ENCODE measurements at regions not wholly inside any gene's neighbourhood (a gene's known extent, or its start where the extent isn't known, plus 50 kb on each side); places are given as distances from the start of the nearest gene placed in this dataset.

GRCh38 chr3:181619897-181620296 is 91.8 kb upstream of the SOX2 start:
- Histone ChIP-seq H2AFZ (ENCODE audit: low read length) (no peak overlapping the region), H2BK15ac (ENCODE audit: low read length) (no peak overlapping the region), H3K36me3 (ENCODE audit: control insufficient read depth in 2 of 4, insufficient read depth in 4 of 4, low read length in 3 of 4) (no peaks in the 10 kb centered on the region), H4K20me1 (replicated peaks in 1 of 2; ENCODE audit: control insufficient read depth in 1 of 2, insufficient read depth in 2 of 2, low read length in 2 of 2) (no peaks in the 10 kb centered on the region), H2BK5ac (ENCODE audit: low read depth, low read length) (no peak overlapping the region), H3K23ac (ENCODE audit: insufficient read length) (no peak overlapping the region), H2BK20ac (ENCODE audit: low read length) (no peak overlapping the region), H3K56ac (replicated peaks; ENCODE audit: insufficient read length, low read depth, low read length) (no peak overlapping the region), H3K27ac (ENCODE audit: low read depth, low read length) (no peak overlapping the region), H3K18ac (ENCODE audit: extremely low read depth, low read length) (no peak overlapping the region), H3K79me1 (ENCODE audit: low read depth, low read length) (no peaks in the 10 kb centered on the region), H3K9ac (replicated peaks in 1 of 4; ENCODE audit: extremely low read depth in 1 of 4, low read depth in 3 of 4, low read length in 3 of 4) (no peak overlapping the region), H4K5ac (ENCODE audit: insufficient read length, low read depth, low read length) (no peak overlapping the region), H2BK12ac (ENCODE audit: low read depth, low read length) (no peak overlapping the region), H3K4me3 (ENCODE audit: extremely low read depth in 1 of 4, insufficient read depth in 2 of 4, low read depth in 3 of 4, low read length in 4 of 4) (no peak overlapping the region), H2AK5ac (ENCODE audit: low read depth, low read length) (no peak overlapping the region), H3K27me3 (replicated peaks in 1 of 4; ENCODE audit: control insufficient read depth in 3 of 4, extremely low read depth in 1 of 4, insufficient read depth in 3 of 4, low read length in 3 of 4) (no peaks in the 10 kb centered on the region), H3K4ac (replicated peaks; ENCODE audit: insufficient read length, low read depth, low read length) (no peak overlapping the region), H4K91ac (replicated peaks; ENCODE audit: insufficient read length, low read length) (no peak overlapping the region), H4K8ac (ENCODE audit: extremely low read depth, insufficient read depth, low read length) (no peak overlapping the region), H2BK120ac (replicated peaks; ENCODE audit: low read depth, low read length) (no peak overlapping the region), H3K4me1 (replicated peaks in 1 of 4; ENCODE audit: control insufficient read depth in 3 of 4, insufficient read depth in 4 of 4, low read length in 3 of 4) (no peaks in the 10 kb centered on the region; a peak in 1 of 7 replicates), H3K9me3 (ENCODE audit: insufficient read depth in 2 of 2, low read depth in 1 of 2, low read length in 1 of 2) (no peaks in the 10 kb centered on the region), H3K14ac (ENCODE audit: insufficient read length) (no peak overlapping the region), H3K23me2 (ENCODE audit: low read depth, low read length) (no peaks in the 10 kb centered on the region), H3K4me2 (ENCODE audit: insufficient read depth in 1 of 2, low read depth in 2 of 2, low read length in 2 of 2) (no peak overlapping the region), H3K79me2 (ENCODE audit: control insufficient read depth in 1 of 2, insufficient read depth in 2 of 2, low read length in 2 of 2) (no peaks in the 10 kb centered on the region; a peak in 1 of 4 replicates)
- FAIRE-seq (no peak), DNase-seq (ENCODE audit: low read depth in 1 of 2, low spot score in 2 of 2) (no peak)
- CTCF ChIA-PET (ENCODE audit: partially characterized antibody) = interaction anchor here (0.7 to 3.1 kb wide), 2 partner anchors 14 to 166 kb away, joined by 3 to 15 read pairs; no protein-coding TSS in a partner anchor
- POLR2A ChIA-PET (ENCODE audit: partially characterized antibody) = no interaction called here
- WGBS, 2 experiments (ENCODE audit: extremely low coverage in 1 of 2, insufficient coverage in 1 of 2, insufficient read length in 1 of 2, insufficient replicate concordance in 2 of 2, low coverage in 1 of 2, low lambda C conversion rate in 2 of 2, missing lambda C conversion rate in 1 of 2) = 92% methylated on average over 1 of the region's 1 CpG; no CpG with 5 or more reads in 1 of the 2 experiments
- no peak for TF ChIP-seq MAFK (IDR thresholded peaks at IDR 0.05; ENCODE audit: low read depth, low read length)
- no peak for TF ChIP-seq JUND (IDR thresholded peaks at IDR 0.05; ENCODE audit: low read length)
- TF ChIP-seq SP4 (IDR thresholded peaks at IDR 0.05; ENCODE audit: low read length) = no peak
- TF ChIP-seq EZH2 (IDR thresholded peaks at IDR 0.05; ENCODE audit: low read depth, low read length, severe bottlenecking) = no peak
- TF ChIP-seq CTCF (IDR thresholded peaks at IDR 0.05; ENCODE audit: control extremely low read depth in 1 of 3, insufficient read depth in 1 of 3, low read depth in 1 of 3, low read length in 3 of 3) = no peak
